K562 (cell line): ENCODE measurements at regions not wholly inside any gene's neighbourhood (a gene's known extent, or its start where the extent isn't known, plus 50 kb on each side); places are given as distances from the start of the nearest gene placed in this dataset.

ENCODE experiments used
- ADNP ChIP-seq: fragments of 200-800 bp; sonication (Bioruptor generic); IDR thresholded peaks from 2 replicates; pipeline ENCODE4 v1.6.1; 2016; ENCODE audit warnings: missing genetic modification characterization, missing compliant biosample characterization
- AFF4 ChIP-seq: sonication (generic); formaldehyde crosslinking; IDR thresholded peaks from 2 replicates; pipeline ENCODE4 v1.8.0; 2023; ENCODE audit warnings: mild to moderate bottlenecking, missing genetic modification reagents
- CBFA2T3 ChIP-seq: fragments of 450-650 bp; IDR thresholded peaks from 2 replicates; pipeline ENCODE4 v1.6.1; 2017
- CHD1 ChIP-seq: fragments of 200-600 bp; sonication (generic); IDR thresholded peaks from one replicate; pipeline ENCODE4 v1.6.1; 2012; ENCODE audit warnings: mild to moderate bottlenecking, moderate library complexity, low read length, inconsistent platforms
- E4F1 ChIP-seq: fragments of 250-450 bp; sonication (Bioruptor Pico); IDR thresholded peaks from 2 replicates; pipeline ENCODE4 v1.5.0; 2021; ENCODE audit warnings: mild to moderate bottlenecking, borderline replicate concordance
- ELF2 ChIP-seq: fragments of 250-450 bp; sonication (Bioruptor Pico); IDR thresholded peaks from 2 replicates; pipeline ENCODE4 v1.5.0; 2021; ENCODE audit warnings: mild to moderate bottlenecking
- MLLT1 ChIP-seq, 2 experiments: fragments of 450-650 bp; IDR thresholded peaks; 2 replicates each; pipeline ENCODE4 v1.6.1; 2016
- NCOR1 ChIP-seq: fragments of 450-650 bp; IDR thresholded peaks from 2 replicates; pipeline ENCODE4 v1.6.1; 2016; ENCODE audit warnings: mild to moderate bottlenecking, moderate library complexity
- PRPF4 ChIP-seq: fragments of 200-400 bp; formaldehyde crosslinking; IDR thresholded peaks from one replicate; pipeline ENCODE4 v1.6.1; 2017; ENCODE audit warnings: low read length, low read depth, mild to moderate bottlenecking; ENCODE audit not compliant: insufficient read depth, poor library complexity, severe bottlenecking
- RBBP5 ChIP-seq: fragments of 200-600 bp; sonication (generic); IDR thresholded peaks from 2 replicates; pipeline ENCODE4 v1.6.1; 2012; ENCODE audit warnings: borderline replicate concordance, mild to moderate bottlenecking, low read length, control low read depth, inconsistent platforms; ENCODE audit not compliant: insufficient read depth, poor library complexity, severe bottlenecking
- RBM34 ChIP-seq: fragments of 200-400 bp; formaldehyde crosslinking; IDR thresholded peaks from 2 replicates; pipeline ENCODE4 v1.6.1; 2018; ENCODE audit warnings: low read length, borderline replicate concordance; ENCODE audit not compliant: insufficient read depth
- SAP30 ChIP-seq: fragments of 200-600 bp; sonication (generic); IDR thresholded peaks from 2 replicates; pipeline ENCODE4 v1.6.1; 2012; ENCODE audit warnings: borderline replicate concordance, low read depth, mild to moderate bottlenecking, moderate library complexity, low read length, control low read depth, inconsistent platforms; ENCODE audit not compliant: insufficient read depth, poor library complexity, severe bottlenecking
- SRSF9 ChIP-seq: fragments of 200-400 bp; formaldehyde crosslinking; IDR thresholded peaks from 2 replicates; pipeline ENCODE4 v1.6.1; 2017; ENCODE audit warnings: low read depth, low read length, borderline replicate concordance
- ZBTB26 ChIP-seq: fragments of 450-650 bp; formaldehyde crosslinking; IDR thresholded peaks from 2 replicates; pipeline ENCODE4 v1.4.0; 2022; ENCODE audit warnings: missing genetic modification characterization
- ZC3H11A ChIP-seq: IDR thresholded peaks from 2 replicates; pipeline ENCODE4 v1.6.1; 2012; ENCODE audit warnings: low read depth, low read length, improper control_type of control experiment
- ZKSCAN3 ChIP-seq: fragments of 250-450 bp; sonication (Bioruptor Pico); IDR thresholded peaks from 2 replicates; pipeline ENCODE4 v1.4.0; 2020

- peak; percentile 28; the same call in 1 of the 2 replicates for TF ChIP-seq CBFA2T3
- TF ChIP-seq ZBTB26 (CRISPR knock-in tag): no peak
- TF ChIP-seq AFF4 (CRISPR knock-in tag): 0 out of 2 replicates have a peak, but pooled peaks have one; percentile 67
- TF ChIP-seq E4F1 (CRISPR knock-in tag): peak; percentile 56; the same call in 1 of the 2 replicates
- TF ChIP-seq ZC3H11A: no peak
- TF ChIP-seq SAP30: peak; percentile 79
- TF ChIP-seq RBBP5: no peak
- TF ChIP-seq CHD1: peak; percentile 96
- TF ChIP-seq ELF2 (CRISPR knock-in tag): no peak; the same call in 1 of the 2 replicates
- TF ChIP-seq SRSF9: no peak
- TF ChIP-seq ADNP (tag): no peak
- peak; percentile 92 to 96 for TF ChIP-seq MLLT1 (IDR thresholded peaks at IDR 0.05)
- TF ChIP-seq RBM34: no peak
- TF ChIP-seq PRPF4: peak; percentile 41
- TF ChIP-seq ZKSCAN3: peak; percentile 92
- TF ChIP-seq NCOR1: 0 out of 2 replicates have a peak, but pooled peaks have one; percentile 20
These were observed 112.8 kb downstream of the HFE start (continued) for GRCh38 chr6:26199773-26200764.
